HG02870 (cell line): ENCODE measurements at regions not wholly inside any gene's neighbourhood (a gene's known extent, or its start where the extent isn't known, plus 50 kb on each side); places are given as distances from the start of the nearest gene placed in this dataset.

ENCODE experiments used
- ATAC-seq: cut with Tn5 transposase; IDR thresholded peaks from one replicate; pipeline ENCODE4 v1.9.1; 2021; ENCODE audit warnings: mild to moderate bottlenecking, moderate library complexity; ENCODE audit not compliant: unreplicated experiment

- no peak for ATAC-seq
These were observed 57.1 kb downstream of the FAM181B start for GRCh38 chr11:82676483-82677094.

- ATAC-seq, result no peak
These were observed 57.8 kb downstream of the FAM181B start for GRCh38 chr11:82675838-82676237.

GRCh38 chr11:82673631-82674030 lies 60.0 kb downstream of the FAM181B start:
- ATAC-seq, result no peak

- no peak for ATAC-seq
These were observed 62.2 kb downstream of the FAM181B start for GRCh38 chr11:82671451-82671850.

DNA sequence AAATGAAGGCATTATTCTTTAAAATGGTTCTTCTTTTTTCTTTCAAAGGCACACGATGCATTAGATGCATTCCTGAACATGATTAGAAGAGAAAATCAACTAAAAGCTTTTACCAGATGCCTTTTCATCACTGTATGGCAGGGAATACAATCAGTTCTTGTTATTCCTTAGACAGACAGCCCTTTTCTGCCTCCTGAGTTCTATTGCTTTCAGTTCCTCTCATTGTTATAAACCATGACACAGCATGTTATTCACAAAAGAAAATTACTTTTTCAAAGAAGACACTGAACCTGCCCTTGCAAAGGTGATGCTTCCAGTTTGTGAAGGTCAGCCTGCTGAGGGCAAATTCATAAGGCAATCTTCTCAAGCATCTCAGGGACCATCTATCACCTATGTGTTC lies 70.1 kb downstream of the FAM181B start:
- ATAC-seq, result no peak

GRCh38 chr11:82653752-82654151 lies 79.9 kb downstream of the FAM181B start:
- ATAC-seq, result no peak

- no peak for ATAC-seq
These were observed 94.4 kb downstream of the FAM181B start for GRCh38 chr11:82639251-82639650.

DNA sequence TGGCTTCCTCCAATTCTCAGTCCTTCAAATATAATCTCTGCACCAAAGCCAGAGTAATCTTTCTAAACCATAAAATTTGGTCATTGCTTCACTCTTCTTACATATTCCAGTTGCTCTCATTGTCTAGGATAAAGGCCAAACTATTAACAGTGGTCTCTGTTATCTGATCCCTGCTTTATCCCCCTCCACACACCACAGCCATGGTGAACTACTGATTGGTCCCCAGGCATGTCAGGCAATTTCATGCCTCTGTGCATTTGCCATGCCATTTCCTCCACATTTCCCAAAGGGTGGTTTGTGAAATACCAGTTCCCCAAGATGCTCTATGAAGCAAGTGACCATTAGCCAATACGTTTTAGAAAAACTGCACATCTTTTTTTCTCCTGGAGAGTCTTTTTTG lies 97.0 kb downstream of the FAM181B start:
- ATAC-seq, result no peak

DNA sequence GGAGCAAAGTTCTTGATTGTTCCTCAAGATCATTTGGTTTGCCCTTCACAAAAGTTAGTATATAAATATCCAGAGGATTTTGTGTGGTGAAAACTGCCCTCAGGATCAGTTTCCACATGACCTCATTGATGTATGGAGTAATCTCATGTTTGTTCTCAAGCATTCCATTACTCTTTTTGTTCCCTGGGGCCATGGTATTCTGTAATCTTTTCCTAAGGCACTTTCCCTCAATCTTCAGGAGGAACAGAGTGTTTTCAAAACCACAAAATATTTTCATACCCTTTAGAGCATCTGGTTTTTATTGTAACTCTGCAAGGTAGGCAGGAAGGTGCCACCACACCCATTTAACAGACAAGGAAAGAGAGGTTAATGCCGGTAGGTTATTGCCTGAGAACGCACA lies 99.6 kb downstream of the FAM181B start:
- no peak for ATAC-seq

DNA sequence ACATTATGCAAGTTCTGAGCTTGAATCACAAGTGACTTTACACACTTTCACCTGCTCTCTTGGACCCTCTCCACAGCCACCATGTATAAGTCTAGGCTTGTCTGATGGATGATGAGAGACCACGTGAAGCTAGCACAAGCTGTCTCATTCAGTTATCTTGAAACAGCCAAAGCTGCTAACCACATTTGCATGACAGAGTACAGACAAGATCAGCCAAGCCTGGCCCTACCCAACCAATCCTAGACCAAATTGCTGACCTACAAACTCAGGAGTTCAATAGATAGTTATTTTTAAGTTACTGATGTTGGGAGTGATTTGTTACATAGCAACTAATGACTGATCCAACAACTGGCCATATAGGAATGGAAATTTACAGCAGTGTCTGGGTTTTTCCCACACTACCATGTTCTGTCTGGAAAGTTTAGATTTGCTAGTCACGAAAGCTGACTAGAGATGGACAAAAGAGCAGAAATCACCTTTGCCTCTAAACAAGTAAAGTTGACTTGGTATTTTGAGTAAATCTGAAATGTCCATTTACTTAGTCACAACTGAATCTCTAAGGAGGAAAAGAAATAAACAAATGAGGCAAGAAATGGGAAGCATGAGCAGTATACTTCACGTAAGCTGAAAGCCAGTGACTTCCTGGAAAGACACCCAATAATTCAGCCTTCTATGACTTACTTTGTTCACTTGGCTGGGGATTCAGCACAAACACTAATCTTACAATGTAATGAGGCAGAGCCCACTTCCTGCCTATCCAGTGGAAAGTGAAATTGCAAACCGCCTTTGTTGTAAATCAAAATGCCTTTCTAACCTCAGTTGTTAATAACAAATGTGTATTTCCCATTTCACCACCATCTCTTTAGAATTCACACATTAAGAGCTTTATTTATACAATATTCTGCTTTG lies 101.7 kb downstream of the FAM181B start:
- peak; percentile 92 for ATAC-seq

DNA sequence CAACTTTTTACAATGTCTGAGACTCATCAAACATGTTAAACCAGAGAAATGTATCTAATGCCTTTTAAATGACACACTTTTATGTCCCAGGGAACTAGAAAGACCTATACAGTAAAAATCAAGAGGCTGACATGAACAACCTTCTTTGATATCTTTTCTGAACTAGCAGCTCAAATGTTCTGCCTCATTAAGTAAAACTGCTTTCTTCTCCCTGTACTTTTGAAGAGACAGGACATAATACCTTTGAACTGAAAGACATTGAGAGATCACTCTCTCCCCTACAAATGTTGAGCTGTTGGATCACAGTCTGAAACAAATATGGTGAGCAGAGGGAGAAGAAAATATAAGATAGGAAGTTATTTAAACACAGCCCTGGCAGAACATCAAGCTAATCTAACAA lies 123.0 kb downstream of the FAM181B start:
- ATAC-seq, result no peak

- no peak for ATAC-seq
These were observed 126.9 kb downstream of the FAM181B start for GRCh38 chr11:82606738-82607137.

GRCh38 chr11:82601711-82602110 lies 132.0 kb downstream of the FAM181B start:
- ATAC-seq, result no peak

DNA sequence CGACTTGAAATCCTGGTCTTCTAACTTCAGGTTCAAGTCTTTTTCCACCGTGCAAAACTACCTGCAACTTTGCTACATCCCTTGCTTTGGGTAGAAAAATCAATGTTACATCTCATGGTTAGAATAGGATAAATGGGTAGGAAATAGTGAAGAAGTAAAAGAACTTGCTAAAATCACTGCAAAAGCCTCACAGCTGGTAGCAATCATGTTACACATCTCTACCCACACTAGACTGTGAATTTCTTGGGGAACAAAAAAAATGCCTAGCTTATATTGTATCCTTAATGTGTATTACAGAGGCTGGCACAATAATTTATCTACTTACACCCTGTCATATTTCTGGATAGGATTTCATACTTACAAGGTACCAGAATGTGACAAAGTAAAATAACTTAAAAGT lies 133.8 kb downstream of the FAM181B start:
- ATAC-seq, result no peak

- no peak for ATAC-seq
These were observed 147.1 kb downstream of the FAM181B start for GRCh38 chr11:82586581-82586980.

- ATAC-seq, result no peak
These were observed 156.4 kb downstream of the FAM181B start for GRCh38 chr11:82577246-82577645.

GRCh38 chr11:82560836-82561235 lies 172.8 kb downstream of the FAM181B start:
- ATAC-seq, result no peak

DNA sequence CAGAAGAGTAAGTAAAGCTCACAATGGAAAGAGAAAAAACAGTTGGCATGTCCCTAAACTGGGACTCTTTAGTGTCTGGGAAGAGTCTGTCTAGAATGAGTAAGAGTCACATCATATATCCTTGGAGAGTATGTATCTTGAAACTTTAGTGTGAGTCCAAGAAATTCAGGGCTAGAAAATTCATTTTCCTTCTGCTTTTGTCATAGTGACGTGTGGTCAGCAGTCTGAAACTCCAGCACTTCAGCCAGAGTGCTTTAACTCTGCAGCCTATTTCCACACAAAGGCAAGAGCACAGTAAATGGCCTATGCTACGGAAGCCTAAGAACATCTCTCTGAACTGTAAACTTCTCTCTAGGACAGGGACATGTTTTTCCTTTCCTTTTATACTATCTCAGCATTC lies 174.1 kb downstream of the FAM181B start:
- ATAC-seq, result no peak

GRCh38 chr11:82557274-82557673 lies 176.4 kb downstream of the FAM181B start:
- peak; percentile 82 for ATAC-seq

DNA sequence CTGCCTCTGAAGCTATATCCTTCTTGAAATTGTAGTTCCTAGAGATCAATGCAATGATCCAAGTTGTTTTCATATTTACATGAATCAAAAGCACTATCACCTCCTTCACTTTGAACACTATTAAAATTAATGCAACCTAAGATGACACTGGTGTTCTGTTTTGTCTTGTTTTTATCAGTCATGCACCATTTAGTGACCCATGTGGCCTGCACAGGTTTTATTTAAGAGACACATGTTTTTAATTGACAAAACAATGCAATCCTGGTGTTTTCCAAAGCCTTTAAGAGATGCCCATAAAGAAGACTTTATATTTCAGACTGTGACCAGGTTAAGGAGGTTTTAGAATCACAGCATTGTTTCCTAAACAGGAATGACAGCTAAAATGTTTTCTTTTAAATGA lies 177.5 kb downstream of the FAM181B start:
- no peak for ATAC-seq

- ATAC-seq, result no peak
These were observed 186.8 kb downstream of the FAM181B start for GRCh38 chr11:82546661-82547557.
